ENCODE measurements at regions not wholly inside any gene's neighbourhood (a gene's known extent, or its start where the extent isn't known, plus 50 kb on each side); places are given as distances from the start of the nearest gene placed in this dataset.
"Not testable (repeated sequence)": the region's sequence is repeated elsewhere in the genome, so short reads cannot be mapped to it uniquely, and the experiment has no call there.

DNA sequence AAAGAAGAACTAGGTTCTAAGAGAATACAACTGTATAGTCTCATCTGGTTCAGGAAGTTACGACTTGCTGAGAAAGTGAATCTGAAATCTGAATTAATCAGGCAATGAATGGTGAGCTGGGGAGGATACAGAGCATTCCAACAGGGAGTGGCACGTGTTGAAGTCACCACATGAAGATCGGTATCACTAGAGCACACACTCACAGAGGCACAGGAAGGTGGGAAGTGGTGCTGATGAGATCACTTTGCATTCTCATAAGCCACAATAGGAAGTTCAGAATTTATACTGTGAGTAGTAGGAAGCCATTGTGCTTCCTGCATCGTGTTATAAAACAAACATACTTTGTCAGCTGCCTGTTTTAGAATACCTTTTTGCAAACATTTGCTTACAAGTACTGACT, 615.0 kb upstream of the DDX18 start:
- no peak for DNase-seq (ENCODE audit: low read depth in 2 of 2)

DNA sequence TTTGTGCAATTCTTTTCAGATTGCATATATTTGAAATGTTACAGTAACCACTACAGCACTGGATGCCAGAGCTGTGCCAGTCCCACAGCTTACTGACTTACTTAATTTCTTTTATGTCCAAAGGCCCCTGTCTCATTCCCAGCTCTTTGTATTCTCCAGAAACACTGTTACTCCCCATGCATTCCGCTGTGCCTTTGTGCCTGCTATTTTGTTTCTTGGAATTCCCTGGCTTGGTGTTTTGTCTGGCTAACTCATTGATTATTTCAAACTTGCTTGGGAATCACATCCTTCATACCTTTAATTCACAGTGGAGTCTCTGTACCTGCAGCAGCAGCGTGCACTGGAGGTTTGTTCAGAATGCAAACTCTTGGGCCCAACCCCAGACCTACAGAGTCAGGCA, 601.9 kb upstream of the DDX18 start:
- no peak for DNase-seq (ENCODE audit: low read depth in 2 of 2)

DNA sequence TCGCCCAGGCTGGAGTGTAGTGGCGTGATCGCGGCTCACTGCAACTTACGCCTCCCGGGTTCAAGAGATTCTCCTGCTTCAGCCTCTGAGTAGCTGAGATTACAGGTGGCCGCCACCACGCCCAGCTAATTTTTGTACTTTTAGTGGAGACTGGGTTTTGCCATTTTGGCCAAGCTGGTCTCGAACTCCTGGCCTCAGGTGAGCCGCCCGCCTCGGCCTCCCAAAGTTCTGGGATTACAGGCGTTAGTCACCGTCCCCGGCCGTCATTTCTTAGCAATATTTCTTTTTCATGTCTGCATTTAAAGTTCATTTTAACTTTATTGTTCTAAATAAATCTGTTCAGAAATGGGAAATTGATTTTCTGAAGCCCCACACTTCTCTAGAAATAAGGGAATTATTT, 597.3 kb upstream of the DDX18 start:
- no peak for DNase-seq (ENCODE audit: low read depth in 2 of 2)

DNA sequence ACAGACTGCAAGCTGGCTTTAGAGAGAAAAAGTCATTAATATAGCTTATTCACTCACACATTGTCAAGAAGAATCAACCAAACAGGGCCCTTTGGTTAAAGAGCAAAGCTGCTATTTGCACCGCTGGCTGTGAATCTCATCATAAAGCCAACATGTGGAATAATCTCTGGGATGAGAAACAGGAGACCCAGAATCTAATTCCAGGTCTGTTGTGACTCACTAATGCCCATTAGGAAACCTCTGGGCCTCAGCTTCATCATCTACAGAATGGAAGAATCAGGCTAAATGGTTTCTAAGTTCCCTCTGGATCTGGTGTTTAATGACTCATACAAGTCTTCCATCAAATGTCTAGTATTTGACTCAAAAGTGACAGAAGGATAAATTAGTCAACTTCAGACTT, 591.7 kb upstream of the DDX18 start:
- DNase-seq (ENCODE audit: low read depth in 2 of 2): no peak

DNA sequence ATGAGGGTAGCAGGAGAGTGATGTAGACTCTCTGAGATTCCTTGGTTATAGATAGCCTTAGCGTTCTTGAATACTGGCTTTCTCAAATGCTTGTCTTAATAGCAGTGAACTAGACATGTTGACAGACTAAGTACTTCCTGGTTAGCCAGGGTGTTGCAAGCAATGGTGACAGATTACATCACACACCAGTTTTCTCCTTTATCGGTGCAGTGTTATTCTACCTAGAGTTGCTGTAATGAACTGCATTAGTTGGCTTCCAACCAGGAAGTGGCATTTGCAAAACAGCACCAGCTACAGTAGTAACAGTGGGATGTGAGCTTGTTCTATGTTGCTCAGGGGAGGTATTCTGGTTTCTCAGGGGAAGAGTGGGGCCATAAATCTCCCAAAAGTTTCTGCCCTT, 582.2 kb upstream of the DDX18 start:
- DNase-seq (ENCODE audit: low read depth in 2 of 2): no peak

DNA sequence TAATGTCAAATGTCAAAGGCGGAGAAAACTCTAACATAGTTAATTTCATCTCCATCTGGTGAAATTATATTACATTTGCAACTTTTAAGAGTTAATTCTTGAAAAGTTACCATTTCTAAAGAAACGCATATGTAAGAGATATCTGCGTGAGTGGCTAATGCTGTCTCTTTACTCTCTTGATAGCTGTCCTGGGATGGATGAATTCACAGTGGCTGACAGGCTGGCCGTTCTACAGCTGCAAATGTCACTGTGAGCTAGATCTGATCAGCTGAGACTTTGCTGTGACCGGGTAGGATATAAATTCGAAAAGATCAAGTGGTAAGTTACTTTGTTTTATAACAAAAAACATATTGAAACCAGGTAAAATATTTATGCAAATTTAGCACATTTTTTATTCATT, 557.1 kb upstream of the DDX18 start:
- DNase-seq (ENCODE audit: low read depth in 2 of 2): no peak

DNA sequence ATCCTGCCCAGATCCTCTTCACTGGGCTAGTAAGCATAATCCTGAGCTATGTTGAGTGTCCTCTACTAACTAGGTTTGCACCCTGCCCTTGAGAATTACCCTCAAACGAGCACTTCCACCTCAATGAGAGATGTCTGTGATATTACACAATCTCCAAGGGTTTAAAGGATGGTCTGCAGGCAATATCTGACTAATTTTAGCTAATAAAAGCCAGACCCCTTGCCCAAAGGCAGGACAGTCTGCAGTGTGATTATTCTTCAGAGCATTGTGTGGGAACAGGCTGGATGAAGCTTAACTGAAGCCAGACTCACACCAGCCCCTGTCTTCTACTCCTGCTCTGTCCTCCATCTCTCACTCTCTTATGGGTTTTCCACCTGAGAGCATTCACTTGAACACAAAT, 544.9 kb upstream of the DDX18 start:
- DNase-seq (ENCODE audit: low read depth in 2 of 2): no peak

DNA sequence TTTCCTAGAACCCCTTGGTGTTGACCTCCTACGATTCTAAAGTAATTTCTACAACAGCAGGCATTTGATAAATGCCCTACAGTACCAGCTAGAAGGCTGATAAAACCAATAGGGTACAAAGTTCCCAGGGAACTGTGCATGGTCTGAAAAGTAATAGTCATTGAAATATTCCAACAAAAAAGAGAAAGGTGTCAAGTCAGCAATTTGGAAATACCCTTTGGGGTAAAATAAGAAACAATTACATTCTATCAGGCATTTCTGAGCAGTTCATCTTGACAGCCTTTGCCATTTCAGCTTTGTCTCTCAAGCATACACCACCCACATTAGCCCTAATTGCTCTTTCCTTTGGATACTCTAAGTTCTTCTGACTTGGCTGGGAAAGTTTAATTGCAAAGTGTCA, 542.9 kb upstream of the DDX18 start:
- no peak for DNase-seq (ENCODE audit: low read depth in 2 of 2)

DNA sequence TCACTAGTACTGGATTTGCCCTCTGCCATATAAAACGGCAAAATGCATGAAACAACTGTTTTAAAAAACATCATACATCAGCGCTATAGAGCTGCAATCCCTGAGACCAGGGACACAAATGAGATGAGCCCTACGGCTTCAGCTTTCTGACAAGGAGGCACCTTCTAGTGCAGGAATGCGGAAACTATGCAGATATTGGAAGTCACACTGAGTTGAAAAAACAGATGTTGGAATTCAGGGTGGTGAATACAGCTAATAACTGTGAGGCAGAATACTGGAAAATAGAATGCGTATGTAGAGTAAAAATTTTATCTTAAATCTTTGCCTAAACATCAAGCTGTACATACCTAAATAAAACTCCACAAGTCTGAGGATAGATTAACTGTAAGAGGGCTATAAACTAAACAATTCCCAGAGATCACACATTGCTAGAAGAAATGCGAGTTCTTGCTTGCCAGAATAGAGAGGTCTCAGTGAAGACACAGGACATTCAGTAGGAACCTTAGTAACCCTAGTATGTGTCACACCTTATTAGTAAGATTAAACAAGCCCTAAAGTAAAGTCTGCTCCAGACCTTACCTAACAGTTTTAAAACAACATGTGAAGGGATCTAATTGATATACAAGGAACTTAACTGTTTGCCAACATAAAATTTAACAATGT, 541.4 kb upstream of the DDX18 start:
- no peak for DNase-seq (ENCODE audit: low read depth in 2 of 2)

DNA sequence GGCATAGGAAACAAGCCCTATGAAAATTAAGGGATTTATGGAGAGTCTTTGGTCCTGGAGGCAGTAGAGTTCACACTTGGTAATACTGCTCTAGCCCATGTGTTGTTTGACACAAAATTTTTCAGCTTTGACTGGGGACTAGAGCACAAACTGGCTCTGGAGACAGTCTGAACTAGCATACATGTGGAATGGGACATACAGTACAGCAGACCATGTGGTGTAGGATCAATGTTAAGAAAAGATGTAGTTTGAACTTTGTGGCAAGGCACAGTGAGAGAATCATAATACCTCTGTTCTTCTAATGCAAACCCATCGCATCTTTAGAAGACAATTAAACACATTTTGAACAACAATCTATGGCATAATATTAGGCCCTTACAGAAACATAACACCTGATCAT, 521.5 kb upstream of the DDX18 start:
- DNase-seq (ENCODE audit: low read depth in 2 of 2): no peak

DNA sequence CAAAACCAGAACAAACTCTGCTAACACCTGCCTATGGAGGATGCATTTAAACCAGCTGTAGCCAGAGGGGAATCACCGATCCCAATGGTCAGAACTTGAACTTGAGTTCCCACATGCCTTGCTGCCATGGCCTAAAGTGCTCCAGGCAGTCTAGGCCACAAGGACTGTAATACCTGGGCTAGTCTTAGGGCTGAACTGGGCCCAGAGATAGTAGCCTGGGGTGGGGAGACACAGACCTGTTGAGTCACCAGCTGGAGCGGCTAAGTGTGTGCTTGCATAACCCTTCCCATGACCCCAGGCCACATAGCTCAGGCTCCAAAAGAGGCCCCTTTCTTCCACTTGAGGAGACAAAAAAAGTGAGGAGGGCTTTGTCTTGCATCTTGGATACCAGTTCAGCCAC, 515.0 kb upstream of the DDX18 start:
- DNase-seq (ENCODE audit: low read depth in 2 of 2): no peak

DNA sequence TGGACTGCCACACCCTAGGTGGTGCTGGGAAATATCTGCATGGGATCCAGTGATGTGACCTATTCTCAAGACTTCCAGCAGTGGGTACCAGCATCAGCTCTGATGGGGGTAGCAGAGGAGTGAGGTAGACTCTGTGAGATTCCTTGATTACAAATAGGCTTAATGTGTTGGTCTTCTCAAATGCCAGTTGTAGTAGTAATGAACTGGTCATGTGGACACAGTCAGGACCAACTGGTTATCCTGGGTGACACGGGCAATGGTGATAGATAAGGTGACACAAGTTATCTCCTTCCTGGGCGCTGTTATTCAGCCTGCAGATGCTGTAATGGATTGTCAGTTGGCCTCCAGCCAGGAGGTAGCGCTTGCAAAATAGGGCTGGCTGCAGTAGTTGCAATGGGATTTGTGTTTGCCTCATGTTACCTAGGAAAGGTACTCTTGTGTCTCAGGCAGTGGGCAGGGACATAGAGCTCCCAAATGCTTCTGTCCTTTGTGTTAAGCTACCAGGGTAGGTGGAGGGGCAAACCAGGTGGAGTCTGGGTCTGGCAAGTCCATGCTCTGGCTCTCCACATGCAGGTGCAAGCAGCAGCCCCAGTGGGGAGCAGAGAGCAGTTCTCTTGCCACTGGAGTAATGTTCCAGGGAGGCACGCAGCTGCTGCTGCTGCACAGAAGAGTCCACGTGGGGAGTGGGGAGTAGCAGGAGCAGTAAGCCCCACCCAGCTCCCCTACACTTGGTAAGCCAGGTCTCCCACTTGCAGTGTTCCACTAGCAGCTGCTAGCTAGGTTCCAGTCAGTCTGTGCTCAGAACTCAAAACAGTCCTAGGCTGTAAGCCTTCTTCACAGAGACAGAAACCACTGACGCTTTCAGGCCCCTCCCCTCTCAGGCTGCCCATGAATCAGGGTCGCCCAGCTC, 505.4 kb upstream of the DDX18 start:
- no peak for DNase-seq (ENCODE audit: low read depth in 2 of 2)

DNA sequence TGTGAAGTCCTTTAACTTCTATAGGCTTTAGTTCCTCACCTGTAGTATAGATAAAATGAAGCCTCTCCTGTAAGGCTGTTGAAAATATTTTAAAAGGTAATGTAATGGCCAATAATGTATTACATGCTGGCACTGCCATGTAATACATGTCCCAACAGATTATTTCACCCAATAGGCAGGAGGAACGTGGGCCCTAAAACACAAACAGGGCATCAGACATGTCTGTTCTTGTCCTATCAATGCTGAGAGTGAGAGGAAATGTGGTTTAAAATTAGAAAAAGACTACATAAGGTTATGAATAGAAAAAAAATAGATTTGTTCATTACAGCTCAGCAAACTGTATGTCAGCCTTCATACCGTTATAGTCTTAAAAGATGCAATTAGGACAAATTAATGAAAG, 492.7 kb upstream of the DDX18 start:
- no peak for DNase-seq (ENCODE audit: low read depth in 2 of 2)

DNA sequence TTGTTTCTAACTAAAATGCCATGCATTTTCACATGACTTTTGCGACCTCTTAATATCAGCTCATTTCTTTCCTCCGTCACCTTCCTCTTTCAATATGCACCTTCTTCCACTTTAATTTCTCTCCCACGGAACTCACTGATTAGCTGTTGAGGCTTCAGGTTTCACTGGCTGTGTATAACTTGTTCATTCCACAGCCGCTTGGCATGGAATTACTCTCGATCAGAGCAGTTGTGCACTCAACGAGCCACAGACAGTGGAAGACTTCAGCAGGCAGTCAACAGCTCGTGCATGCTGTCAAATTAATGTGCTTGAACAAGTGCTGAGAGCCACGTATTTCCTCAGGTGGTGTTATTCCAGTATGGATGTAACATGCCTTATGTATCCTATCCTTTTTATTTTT, 491.2 kb upstream of the DDX18 start:
- DNase-seq (ENCODE audit: low read depth in 2 of 2): no peak

DNA sequence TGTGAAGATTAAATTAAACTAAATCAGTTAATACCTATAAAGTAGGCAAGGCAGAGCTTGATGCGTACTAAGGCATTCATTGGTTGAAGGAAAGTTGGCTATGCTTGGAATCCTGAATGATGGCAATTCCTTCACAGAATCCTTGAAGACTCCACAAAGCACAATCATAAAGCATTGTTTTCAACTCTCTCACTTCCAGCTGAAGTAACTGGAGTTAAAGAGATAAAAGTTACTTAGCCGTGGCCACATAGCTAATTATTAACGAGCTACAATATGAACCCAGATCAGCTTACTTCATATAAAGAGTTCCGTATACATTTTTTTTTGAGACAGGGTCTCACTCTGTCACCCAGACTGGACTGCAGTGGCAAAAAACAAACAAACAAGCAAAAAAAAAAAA, 483.9 kb upstream of the DDX18 start:
- no peak for DNase-seq (ENCODE audit: low read depth in 2 of 2)

DNA sequence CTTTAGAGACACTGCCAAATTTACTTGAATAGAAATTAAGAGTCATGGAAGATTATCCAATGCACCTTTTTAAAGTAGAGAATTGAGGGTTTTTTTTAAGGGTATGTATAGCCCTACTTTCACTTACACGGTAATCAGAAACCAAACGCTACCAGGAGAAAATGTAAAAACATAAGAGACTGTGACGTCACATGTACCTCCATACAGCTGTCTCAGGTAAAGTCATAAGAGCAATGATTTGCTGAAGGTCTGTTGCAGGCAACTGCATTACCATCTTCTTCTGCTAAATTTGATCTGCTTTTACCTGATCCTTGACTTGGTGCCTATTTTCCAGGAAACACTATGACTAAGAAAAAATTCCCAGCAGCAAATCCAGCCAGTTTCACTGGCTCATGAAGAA, 478.5 kb upstream of the DDX18 start:
- DNase-seq (ENCODE audit: low read depth in 2 of 2): no peak

DNA sequence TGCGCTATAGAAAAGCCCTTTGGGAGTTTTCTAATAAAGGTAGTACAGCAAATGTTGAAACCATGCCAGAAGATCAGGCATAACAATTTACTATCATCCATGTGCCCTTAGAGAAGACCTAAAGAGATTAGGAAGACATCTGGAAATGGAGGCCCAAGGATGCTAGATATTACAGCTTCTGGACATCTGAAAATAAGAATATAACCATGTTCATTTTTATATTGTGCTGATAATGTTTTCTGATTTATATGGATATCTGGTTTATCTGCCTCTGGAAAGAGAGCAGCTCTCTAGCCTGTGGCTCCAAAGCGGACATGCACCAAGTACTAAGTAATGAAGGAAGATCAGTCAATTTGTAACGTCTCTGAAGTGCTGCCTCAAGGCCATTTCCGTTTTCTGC, 478.0 kb upstream of the DDX18 start:
- no peak for DNase-seq (ENCODE audit: low read depth in 2 of 2)

DNA sequence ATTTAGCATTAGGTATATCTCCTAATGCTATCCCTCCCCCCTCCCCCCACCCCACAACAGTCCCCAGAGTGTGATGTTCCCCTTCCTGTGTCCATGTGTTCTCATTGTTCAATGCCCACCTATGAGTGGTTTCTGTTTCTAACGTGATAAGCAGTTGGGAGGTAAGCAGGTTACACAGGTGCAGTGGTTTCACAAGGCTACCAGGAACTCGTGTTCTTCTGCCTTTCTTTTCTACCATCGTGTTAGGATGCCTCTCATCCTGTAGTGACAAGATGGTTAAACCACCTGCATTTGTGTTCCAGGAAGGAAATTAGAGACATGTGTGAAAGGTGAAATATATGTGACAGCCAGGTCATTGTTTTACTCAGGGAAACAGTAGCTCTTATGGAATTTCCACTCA, 476.5 kb upstream of the DDX18 start:
- DNase-seq (ENCODE audit: low read depth in 2 of 2): not testable (repeated sequence)

DNA sequence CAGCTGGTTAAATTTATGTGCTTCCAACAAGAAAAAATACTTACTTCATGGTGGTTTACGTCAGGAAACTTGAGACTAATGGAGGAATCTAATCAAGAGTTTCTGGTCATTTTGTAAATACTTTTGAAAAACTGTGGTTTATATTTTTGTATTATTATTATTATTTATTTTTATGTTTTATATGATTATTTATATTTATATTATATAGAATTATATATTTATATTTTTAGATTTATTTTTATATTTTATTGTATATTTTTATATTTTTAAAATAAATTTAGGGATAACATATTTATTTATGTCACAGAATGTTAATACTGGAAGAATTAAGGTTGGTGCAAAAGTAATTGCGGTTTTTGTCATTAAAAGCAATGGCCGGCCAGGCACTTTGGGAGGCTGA, 474.5 kb upstream of the DDX18 start:
- DNase-seq (ENCODE audit: low read depth in 2 of 2): no peak

DNA sequence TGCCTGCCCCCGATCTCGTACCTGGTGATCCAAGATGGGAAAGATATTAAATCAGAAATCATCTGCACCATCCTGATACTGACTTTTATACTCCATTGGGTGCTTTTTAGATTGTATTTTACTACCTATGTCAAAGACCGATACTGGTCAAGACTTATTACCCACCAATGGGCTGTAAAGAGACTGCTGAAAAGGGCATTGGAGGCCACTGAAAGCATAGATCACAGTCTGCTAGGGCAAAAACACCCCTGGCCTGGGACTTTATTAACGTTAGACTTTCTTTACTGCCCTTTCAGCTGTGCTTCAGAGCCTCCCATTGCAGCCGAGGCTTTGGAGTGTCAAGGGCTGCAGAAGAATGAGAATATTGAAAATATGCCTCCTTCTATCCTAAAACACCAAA, 472.8 kb upstream of the DDX18 start:
- DNase-seq (ENCODE audit: low read depth in 2 of 2): no peak

DNA sequence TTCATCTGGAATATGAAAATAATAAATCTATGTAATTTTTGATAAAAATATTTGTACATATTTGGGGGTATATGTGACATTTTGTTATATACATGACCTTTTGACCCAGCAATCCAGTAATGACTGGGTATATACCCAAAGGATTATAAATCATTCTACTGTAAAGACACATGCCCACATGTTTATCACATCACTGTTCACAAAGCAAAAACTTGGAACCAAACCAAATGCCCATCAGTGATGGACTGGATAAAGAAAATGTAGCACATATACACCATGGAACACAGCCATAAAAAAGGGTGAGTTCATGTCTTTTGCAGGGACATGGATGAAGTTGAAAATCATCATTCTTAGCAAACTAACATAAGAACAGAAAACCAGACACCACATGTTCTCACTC, 472.1 kb upstream of the DDX18 start:
- DNase-seq (ENCODE audit: low read depth in 2 of 2): no peak

DNA sequence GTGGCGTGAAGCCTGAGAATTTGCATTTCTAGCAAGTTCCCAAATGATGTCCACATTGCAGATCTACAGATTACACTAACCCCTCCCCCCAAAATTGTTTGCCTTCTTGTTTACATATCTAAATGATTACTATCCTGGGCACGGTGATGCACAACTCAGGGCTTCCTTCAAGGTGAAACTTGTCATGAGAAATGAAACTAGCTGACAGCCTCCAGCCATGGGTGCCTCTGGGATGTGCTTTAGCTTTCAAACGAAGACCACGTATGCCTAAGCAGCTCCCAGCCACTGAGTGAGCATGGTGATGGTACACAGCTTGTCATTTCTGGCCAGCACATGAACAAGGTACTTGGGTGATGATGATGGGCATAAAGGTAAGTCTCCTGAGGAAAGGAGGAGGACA, 464.8 kb upstream of the DDX18 start:
- no peak for DNase-seq (ENCODE audit: low read depth in 2 of 2)

DNA sequence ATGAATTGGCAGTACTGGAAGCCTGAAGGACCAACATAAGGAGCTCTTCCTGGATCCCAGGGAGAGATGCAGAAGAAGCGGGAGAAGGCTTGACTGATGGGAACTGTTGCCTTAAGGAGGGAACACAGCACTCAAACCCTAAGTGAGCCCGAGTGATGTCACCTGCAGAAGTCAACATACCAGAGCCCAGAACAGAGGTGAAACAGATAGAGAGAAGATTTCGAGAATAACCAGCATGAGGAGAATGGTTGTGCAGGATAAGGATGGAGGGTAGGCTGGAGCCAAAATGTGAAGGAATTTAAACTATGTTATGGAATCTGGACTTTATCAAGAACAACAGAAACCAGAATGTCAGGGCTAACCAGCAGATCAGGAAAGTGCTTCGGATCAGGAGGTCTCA, 463.1 kb upstream of the DDX18 start:
- DNase-seq (ENCODE audit: low read depth in 2 of 2): no peak

All from stimulated activated CD8-positive, alpha-beta memory T cell treated with anti-CD3 and anti-CD28 coated beads, Interleukin-15, amount 100 ng/mL, for 48 hours (primary cell).